ENCODE measurements at regions not wholly inside any gene's neighbourhood (a gene's known extent, or its start where the extent isn't known, plus 50 kb on each side); places are given as distances from the start of the nearest gene placed in this dataset.
"Not testable (repeated sequence)": the region's sequence is repeated elsewhere in the genome, so short reads cannot be mapped to it uniquely, and the experiment has no call there.

DNA sequence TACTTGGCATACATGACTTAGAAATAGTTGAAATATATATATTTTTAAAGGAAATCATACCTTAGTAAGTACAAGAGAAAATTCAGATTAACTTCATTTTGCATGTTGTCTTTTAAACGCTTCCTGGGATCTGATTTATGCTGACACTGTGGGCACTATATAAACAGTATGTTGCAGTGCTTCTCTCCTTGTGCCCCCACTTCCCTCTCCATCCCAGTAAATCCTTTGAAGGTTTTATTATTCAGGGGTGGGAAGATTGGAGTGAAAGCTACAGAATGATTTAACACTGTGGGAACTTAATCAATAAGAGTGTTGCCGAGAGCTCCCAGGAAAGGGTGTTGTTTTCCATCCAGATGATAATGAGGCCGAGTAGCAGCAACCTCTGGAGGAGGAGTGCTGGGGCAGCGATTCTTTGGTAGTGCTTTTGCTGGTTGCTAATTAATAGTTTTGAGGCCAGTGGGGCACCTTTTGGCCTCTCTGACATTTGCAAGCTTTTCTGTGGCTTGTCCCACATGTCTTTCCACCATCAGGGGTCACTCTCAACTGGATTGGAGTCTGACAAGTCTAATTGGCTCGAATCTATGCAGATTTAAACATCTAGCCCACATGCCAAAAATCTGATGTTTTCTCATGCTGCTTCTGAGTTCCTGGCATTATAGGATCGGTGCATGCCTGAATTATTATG is 183.0 kb upstream of the MMS22L start:
- TF ChIP-seq ZNF274 (IDR thresholded peaks at IDR 0.05; ENCODE audit: low read depth, low read length): no peak
- H3K4me3 ChIP-seq (ENCODE audit: low read length): no peak overlapping the region

- no peak for TF ChIP-seq ZNF274 (IDR thresholded peaks at IDR 0.05; ENCODE audit: low read depth, low read length)
- no peak overlapping the region for H3K4me3 ChIP-seq (ENCODE audit: low read length)
Measured at GRCh38 chr6:97468981-97469380, 186.0 kb upstream of the MMS22L start.

DNA sequence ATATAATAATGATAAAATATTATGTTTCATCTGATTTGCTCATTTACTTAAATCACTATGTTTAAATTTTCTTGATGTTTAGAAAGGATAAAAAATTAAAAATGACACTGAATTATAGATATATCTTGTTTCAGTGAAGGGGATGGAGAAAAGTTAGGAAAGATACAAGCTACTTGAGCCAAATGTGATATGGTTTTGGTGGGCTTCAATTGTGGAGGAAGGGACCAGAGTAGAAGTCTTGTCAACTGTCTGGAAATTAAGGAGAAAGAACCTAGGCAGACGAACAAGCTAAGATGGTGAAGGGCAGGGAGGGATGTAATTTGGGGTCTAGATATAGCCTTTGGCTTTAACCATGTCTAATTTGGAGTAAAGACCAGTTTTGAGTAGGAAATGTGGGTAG is 186.4 kb upstream of the MMS22L start:
- no peak for TF ChIP-seq ZNF274 (IDR thresholded peaks at IDR 0.05; ENCODE audit: low read depth, low read length)
- H3K4me3 ChIP-seq (ENCODE audit: low read length): no peak overlapping the region

GRCh38 chr6:97470322-97470721 is 187.3 kb upstream of the MMS22L start:
- TF ChIP-seq ZNF274 (IDR thresholded peaks at IDR 0.05; ENCODE audit: low read depth, low read length): no peak
- no peak overlapping the region for H3K4me3 ChIP-seq (ENCODE audit: low read length)

DNA sequence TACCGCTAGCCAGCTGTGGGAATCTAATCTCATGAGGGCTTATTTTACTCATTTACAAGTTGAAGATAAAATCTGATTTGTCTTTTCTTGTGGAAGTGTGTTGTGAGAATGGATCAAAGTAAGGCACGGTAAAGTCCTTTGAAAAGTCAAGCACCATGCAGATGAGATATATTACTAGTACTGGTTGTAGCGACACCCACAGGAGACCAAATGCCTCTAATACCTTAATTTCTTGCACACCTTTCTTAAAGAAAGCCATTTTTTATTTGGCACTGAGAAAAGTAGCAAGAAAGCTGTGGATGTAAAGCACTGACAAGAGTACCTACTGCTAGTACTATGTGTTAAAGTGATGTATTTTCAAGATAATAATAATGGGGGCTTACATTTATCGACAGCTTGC is 191.0 kb upstream of the MMS22L start:
- TF ChIP-seq ZNF274 (IDR thresholded peaks at IDR 0.05; ENCODE audit: low read depth, low read length): no peak
- H3K4me3 ChIP-seq (ENCODE audit: low read length): no peak overlapping the region

DNA sequence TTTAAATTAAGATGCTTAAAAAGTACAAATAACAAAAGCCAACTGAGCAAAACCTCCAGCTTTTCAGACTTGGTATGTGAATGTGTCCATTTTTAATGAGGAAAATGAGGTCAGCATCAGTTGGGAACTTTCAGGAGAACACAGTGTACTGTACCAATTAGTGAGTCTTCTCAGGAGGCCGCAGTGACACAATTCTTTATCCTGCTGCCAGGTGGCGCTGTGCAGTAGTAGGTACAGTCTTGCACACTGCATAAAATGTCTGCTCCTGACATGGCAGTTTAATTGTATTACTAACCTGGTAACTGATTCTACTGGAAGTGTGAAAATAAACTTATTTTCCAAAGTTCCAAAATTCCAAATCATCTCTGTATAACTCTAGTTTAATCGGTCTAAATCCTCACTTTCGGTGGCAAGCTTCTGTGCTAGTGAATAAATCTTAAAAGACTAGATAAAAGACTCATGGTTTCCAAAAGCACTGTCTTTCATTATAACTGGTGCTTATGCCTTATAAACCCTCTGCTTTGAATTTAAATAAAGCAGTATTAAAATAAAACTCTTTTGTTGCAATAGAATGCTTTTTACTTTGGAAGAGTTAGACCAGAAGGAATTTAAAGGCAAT is 214.8 kb upstream of the MMS22L start:
- no peak overlapping the region for H3K4me3 ChIP-seq (ENCODE audit: low read length)
- no peak for TF ChIP-seq ZNF274 (IDR thresholded peaks at IDR 0.05; ENCODE audit: low read depth, low read length)

DNA sequence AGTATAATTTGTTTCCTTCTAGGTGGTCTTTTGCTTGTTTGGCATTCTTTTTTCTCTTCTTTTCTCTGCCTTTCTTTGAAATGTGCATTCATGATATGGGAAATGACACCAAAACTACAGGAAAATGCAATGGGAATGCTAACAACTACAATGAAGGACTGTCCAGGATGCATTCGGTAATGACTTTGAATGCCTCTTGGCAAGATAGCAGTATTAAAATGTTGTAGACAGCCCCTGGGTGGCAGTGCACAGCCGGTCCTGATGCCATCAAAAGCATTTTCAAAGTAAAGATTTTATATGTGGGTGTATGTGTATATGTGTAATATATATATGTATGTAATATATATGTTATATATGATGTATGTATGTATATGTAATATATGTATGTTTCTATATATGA is 218.8 kb upstream of the MMS22L start:
- no peak overlapping the region for H3K4me3 ChIP-seq (ENCODE audit: low read length)
- TF ChIP-seq ZNF274 (IDR thresholded peaks at IDR 0.05; ENCODE audit: low read depth, low read length): no peak

DNA sequence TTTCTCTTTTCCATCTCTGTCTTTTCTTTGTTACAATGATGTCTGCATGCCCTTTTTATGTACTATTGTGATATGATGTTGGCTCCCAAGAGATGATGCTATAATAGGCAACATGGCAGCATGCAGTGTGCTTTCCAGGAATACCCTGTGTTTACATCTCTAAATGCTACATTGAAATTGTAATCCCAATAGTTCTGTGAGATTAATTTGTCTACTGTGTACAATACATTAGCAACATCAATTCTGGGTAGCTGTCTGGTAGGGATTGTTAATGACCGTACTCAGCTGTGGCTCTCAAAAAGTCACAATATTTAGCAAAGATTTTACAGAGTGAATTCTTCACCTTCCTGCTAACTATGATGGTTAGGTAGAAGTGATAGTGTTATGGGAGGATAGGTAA is 225.6 kb upstream of the MMS22L start:
- no peak overlapping the region for H3K4me3 ChIP-seq (ENCODE audit: low read length)
- TF ChIP-seq ZNF274 (IDR thresholded peaks at IDR 0.05; ENCODE audit: low read depth, low read length): no peak

GRCh38 chr6:97513260-97513659 is 230.2 kb upstream of the MMS22L start:
- not testable (repeated sequence) for H3K4me3 ChIP-seq (ENCODE audit: low read length)

DNA sequence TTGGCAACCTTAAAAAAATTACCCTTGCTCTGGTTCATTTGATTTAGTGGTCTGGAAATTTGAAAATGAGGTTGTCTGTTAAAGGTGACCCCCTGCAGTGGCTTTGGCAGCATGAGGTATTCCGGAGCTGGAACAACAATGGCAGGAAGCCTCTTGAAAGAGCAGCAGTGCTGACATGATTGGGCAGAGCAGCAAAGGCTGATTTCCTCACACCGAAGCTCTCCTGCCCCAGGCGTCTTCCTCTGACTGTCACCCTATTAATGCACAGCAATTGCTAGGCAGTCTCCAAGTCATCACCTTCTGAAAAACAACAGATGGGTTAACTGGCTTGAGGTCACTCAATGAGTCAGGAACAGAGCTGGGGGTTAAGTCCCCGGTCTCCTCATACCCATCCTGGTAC is 241.8 kb upstream of the MMS22L start:
- TF ChIP-seq ZNF274 (IDR thresholded peaks at IDR 0.05; ENCODE audit: low read depth, low read length): no peak

DNA sequence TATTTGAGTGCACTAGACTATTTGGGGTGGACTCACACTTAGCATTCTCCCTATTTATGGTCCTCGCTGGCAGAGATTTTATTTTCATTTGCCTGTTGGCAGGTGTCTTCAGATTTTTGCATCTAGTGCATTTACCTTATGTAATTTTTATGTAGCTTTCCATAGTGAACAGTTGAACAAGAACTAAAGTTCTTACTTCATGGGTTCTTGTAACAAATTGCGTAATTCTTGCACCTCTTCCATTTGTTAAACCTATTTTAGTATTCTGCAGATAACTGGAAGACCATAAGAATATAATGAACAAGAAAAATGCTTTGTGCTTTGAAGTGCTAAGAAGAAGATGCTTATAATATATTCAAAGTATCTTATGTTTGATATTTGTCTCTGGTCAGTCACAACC is 252.8 kb upstream of the MMS22L start:
- H3K4me3 ChIP-seq (ENCODE audit: low read length): no peak overlapping the region
- no peak for TF ChIP-seq ZNF274 (IDR thresholded peaks at IDR 0.05; ENCODE audit: low read depth, low read length)

More for the DNA sequence above, 241.8 kb upstream of the MMS22L start:
- no peak overlapping the region for H3K4me3 ChIP-seq (ENCODE audit: low read length)

DNA sequence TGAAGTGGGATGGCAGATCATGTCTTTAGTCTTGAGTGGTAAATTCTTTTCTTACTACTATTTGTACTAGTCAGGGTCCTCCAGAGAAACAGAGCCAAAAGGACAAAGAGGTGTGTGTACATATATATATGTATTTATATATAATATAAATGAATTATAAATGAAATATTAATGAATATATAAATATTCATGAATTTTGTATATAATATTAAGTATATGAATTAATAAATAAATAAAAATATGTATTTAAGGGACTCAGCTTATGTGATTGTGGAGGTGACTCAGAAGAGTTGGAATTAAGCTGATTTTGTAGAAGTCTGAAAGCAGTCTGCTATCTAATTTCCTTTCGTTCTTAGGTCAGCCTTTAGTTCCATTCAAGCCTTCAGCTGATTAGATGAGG is 265.3 kb upstream of the MMS22L start:
- no peak for TF ChIP-seq ZNF274 (IDR thresholded peaks at IDR 0.05; ENCODE audit: low read depth, low read length)
- H3K4me3 ChIP-seq (ENCODE audit: low read length): no peak overlapping the region

GRCh38 chr6:97557355-97557754 is 274.3 kb upstream of the MMS22L start:
- no peak for TF ChIP-seq ZNF274 (IDR thresholded peaks at IDR 0.05; ENCODE audit: low read depth, low read length)
- H3K4me3 ChIP-seq (ENCODE audit: low read length): no peak overlapping the region

DNA sequence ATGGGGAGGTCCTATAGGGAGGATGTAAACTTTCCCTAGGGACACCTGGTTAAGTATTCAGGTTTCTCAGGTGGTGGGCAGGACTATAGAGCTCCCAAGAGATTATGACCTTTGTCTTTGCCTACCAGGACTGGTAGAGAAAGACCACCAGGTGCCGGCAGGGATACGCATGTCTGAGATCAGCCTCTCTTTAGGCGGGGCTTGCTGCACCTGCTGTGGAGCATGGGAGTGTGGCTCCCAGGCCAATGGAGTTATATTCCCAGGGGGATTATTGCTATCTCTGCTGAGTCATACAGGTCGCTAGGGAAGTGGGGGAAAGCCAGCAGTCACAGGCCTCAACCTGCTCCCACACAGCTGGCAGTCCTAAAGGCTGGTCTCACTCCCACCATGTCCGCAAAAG is 280.5 kb upstream of the MMS22L start:
- H3K4me3 ChIP-seq (ENCODE audit: low read length): no peak overlapping the region
- TF ChIP-seq ZNF274 (IDR thresholded peaks at IDR 0.05; ENCODE audit: low read depth, low read length): no peak

- TF ChIP-seq ZNF274 (IDR thresholded peaks at IDR 0.05; ENCODE audit: low read depth, low read length): no peak
- H3K4me3 ChIP-seq (ENCODE audit: low read length): no peak overlapping the region
Measured at GRCh38 chr6:97572943-97573342, 289.9 kb upstream of the MMS22L start.

- H3K4me3 ChIP-seq (ENCODE audit: low read length): no peak overlapping the region
- TF ChIP-seq ZNF274 (IDR thresholded peaks at IDR 0.05; ENCODE audit: low read depth, low read length): no peak
Measured at GRCh38 chr6:97586344-97586743, 303.3 kb upstream of the MMS22L start.

All from GM08714 (cell line).